Esophagus (tissue), 2 donors: ENCODE measurements at regions not wholly inside any gene's neighbourhood (a gene's known extent, or its start where the extent isn't known, plus 50 kb on each side); places are given as distances from the start of the nearest gene placed in this dataset.

Experiments used
- H3K27ac ChIP-seq, 2 donors: one replicate each; pipeline ENCODE4 v1.5.1; 2013; ENCODE audit warnings: low read depth in 2 of 2, mild to moderate bottlenecking in 2 of 2, inconsistent platforms in 1 of 2, low read length in 1 of 2, moderate library complexity in 1 of 2
- H3K27me3 ChIP-seq, 2 donors: one replicate each; pipeline ENCODE4 v1.6.1; 2013; ENCODE audit warnings: low read length in 2 of 2, control low read depth in 1 of 2, mild to moderate bottlenecking in 1 of 2; ENCODE audit not compliant: insufficient read depth in 2 of 2, control insufficient read depth in 1 of 2
- H3K36me3 ChIP-seq, 2 donors: one replicate each; pipeline ENCODE4 v1.6.1; 2013; ENCODE audit warnings: low read length in 1 of 2; ENCODE audit not compliant: control insufficient read depth in 2 of 2, insufficient read depth in 2 of 2
- H3K4me1 ChIP-seq, 2 donors: one replicate each; pipeline ENCODE4 v1.6.1; 2013; ENCODE audit warnings: low read length in 1 of 2; ENCODE audit not compliant: control insufficient read depth in 2 of 2, insufficient read depth in 2 of 2
- H3K4me3 ChIP-seq, 2 donors: one replicate each; pipeline ENCODE4 v1.5.1; 2013; ENCODE audit warnings: low read length in 2 of 2, mild to moderate bottlenecking in 2 of 2, low read depth in 1 of 2, moderate library complexity in 1 of 2
- H3K9me3 ChIP-seq, 2 donors: one replicate each; pipeline ENCODE4 v1.6.1; 2013; ENCODE audit warnings: mild to moderate bottlenecking in 2 of 2, low read depth in 1 of 2, low read length in 1 of 2, moderate library complexity in 1 of 2; ENCODE audit not compliant: control insufficient read depth in 2 of 2, insufficient read depth in 1 of 2
- WGBS, 2 donors: extraction: QIAGEN DNeasy Blood & Tissue Kit; methylation state at CpG; one replicate each; pipeline ENCODE4 v1.1.7; 2013; 5-methylcytosine and 5-hydroxymethylcytosine counted together
- donor health status: healthy with polysubstance abuse.
- donor health status: Bipolar disorder and iron deficiency.

DNA sequence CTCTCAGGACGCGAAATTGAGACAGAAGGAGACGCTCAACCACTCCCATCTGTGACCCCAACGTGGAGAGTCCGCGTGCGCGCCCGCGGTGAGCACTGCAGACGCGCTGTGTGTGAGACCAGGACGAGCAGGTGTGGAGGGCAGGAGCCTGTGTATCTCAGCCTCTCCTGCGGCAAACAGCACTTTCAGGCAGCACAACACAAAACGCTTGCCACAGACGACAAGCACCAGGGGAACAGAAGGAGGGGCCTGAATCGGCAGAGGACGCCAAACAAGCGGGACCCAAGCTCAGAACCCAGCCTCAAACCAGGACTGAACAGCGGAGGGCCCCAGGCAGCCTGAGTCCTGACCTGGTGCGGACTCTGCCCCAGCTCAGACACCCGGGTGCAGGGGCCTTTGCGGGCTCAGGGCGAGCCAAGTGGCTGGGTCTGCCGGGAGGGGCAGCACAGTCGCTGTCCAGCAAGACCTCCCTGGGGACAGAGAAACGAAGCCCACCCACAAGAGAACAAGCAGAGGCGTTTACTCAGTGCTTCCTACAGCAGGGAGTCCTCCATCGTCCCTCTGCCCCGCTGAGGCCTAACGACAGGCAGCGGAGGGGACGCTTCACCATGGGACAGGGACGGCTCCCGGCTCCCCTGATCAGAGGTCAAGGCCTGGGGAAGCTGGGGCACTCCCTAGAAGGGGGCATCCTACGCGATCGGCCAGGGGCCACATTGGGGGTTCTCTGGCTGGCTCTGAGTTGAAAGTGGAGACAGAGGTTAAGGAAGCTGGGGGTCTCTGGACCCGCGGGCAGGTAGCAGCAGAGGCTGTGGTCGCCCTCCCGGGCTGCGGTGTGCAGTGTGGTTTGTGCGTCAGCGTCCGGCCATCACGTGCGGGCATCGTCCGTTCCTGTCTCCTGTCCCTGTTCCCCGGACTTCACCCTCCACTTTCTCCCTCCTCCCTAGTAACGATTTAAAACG lies 560.8 kb downstream of the BRD1 start:
- H3K27ac ChIP-seq: no peak overlapping the region
- H3K36me3 ChIP-seq: no peaks in the 10 kb centered on the region
- H3K4me3 ChIP-seq: no peak overlapping the region
- 54 to 58% methylated on average over 53 of the region's 53 CpGs for WGBS, 2 donors
- H3K4me1 ChIP-seq: no peaks in the 10 kb centered on the region
- peaks cover 3 to 5% of the 10 kb centered on the region in 2 donors for H3K9me3 ChIP-seq
- H3K27me3 ChIP-seq: no peaks in the 10 kb centered on the region

DNA sequence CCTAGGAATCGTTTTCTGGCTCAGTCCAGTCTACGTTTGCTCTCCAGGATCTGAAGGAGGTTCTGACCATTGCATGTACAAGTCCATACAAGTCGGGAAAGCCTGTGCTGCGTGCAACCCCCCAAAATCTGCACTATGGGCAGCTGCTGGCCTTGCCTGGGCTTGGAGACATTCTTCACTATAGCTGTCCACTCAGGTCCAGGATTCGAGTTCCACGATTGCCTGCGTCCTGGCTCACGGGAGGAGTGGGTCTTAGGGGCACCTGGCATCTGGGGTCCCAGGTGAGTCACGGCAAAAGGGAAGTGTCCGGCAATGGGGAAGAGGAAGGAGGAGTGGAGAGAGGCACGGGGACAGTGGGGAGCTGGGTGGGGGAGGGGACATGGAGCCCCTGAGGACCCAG lies 563.0 kb downstream of the BRD1 start:
- no peak overlapping the region for H3K4me3 ChIP-seq
- H3K27ac ChIP-seq: no peak overlapping the region
- H3K4me1 ChIP-seq: no peaks in the 10 kb centered on the region
- H3K27me3 ChIP-seq: no peaks in the 10 kb centered on the region
- WGBS, 2 donors: 76 to 78% methylated on average over 11 of the region's 11 CpGs
- no peaks in the 10 kb centered on the region for H3K36me3 ChIP-seq
- peaks cover 0 to 2% of the 10 kb centered on the region in 2 donors for H3K9me3 ChIP-seq

DNA sequence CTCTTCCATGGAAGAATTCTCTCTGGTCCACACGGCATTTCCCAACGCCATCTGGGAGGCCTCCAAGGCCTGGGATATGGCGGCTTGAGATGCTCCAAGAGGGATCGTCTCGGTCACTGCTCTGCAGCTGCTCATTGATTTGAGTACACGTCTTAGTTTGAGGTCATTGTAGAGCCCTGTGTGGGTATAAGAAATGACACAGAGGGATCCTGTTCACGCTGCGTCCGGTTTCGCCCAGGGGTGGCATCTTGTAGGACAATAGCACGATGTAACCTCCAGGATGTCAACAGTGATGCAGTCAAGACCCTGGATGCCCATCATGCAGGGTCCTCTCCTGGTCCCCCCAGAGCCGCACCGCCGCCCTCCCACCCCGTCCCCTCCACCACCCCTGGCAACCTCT lies 564.6 kb downstream of the BRD1 start:
- H3K36me3 ChIP-seq: no peaks in the 10 kb centered on the region
- no peaks in the 10 kb centered on the region for H3K9me3 ChIP-seq
- no peak overlapping the region for H3K4me3 ChIP-seq
- 91 to 93% methylated on average over 15 of the region's 15 CpGs for whole genome bisulfite sequencing, 2 donors
- H3K4me1 ChIP-seq: no peaks in the 10 kb centered on the region
- H3K27ac ChIP-seq: no peak overlapping the region
- no peaks in the 10 kb centered on the region for H3K27me3 ChIP-seq

DNA sequence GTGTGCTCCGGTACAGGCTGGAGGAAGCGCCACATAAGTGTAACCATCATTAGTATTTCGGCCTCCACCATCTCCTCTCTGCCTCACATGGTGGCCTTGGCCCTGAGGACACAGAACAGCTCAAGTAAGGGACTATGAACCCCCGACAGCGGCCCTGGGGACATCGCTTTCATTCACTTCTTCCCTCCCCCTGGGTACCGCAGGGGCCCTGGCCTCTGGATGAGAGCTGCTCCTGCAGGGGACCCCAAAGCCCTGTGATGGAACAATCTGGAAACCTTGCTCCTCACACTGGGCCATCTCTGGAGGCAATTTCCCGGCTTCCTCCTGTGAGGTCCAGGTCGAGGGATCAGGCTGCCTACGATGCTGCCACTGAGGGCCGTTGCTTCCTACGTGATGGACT lies 565.5 kb downstream of the BRD1 start:
- H3K36me3 ChIP-seq: no peaks in the 10 kb centered on the region
- no peaks in the 10 kb centered on the region for H3K27me3 ChIP-seq
- H3K27ac ChIP-seq: no peak overlapping the region
- H3K9me3 ChIP-seq: no peaks in the 10 kb centered on the region
- no peak overlapping the region for H3K4me3 ChIP-seq
- no peaks in the 10 kb centered on the region for H3K4me1 ChIP-seq
- WGBS, 2 donors: 82 to 84% methylated on average over 12 of the region's 12 CpGs

DNA sequence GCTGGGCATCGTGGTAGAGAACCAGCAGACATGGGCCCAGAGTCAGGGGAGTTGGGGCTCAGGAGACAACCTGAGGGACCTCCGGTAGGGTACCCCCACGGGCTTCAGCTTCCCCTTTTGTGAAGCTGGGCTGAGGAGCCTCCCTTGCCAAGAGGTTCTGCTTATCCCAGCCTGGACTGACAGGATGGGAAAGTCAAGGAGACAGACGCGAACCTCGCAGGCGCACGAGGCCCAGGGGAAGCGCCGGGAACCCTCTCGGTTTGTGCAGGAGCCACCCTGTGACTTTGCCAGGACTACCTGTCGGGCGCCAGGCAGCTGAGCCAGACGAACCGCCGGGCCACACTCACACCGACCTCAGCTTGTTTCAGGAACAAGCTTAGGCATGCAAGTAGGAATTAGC lies 566.1 kb downstream of the BRD1 start:
- 54 to 60% methylated on average over 17 of the region's 17 CpGs for WGBS, 2 donors
- no peaks in the 10 kb centered on the region for H3K9me3 ChIP-seq
- H3K27ac ChIP-seq: no peak overlapping the region
- no peak overlapping the region for H3K4me3 ChIP-seq
- no peaks in the 10 kb centered on the region for H3K27me3 ChIP-seq
- H3K36me3 ChIP-seq: no peaks in the 10 kb centered on the region
- no peaks in the 10 kb centered on the region for H3K4me1 ChIP-seq

DNA sequence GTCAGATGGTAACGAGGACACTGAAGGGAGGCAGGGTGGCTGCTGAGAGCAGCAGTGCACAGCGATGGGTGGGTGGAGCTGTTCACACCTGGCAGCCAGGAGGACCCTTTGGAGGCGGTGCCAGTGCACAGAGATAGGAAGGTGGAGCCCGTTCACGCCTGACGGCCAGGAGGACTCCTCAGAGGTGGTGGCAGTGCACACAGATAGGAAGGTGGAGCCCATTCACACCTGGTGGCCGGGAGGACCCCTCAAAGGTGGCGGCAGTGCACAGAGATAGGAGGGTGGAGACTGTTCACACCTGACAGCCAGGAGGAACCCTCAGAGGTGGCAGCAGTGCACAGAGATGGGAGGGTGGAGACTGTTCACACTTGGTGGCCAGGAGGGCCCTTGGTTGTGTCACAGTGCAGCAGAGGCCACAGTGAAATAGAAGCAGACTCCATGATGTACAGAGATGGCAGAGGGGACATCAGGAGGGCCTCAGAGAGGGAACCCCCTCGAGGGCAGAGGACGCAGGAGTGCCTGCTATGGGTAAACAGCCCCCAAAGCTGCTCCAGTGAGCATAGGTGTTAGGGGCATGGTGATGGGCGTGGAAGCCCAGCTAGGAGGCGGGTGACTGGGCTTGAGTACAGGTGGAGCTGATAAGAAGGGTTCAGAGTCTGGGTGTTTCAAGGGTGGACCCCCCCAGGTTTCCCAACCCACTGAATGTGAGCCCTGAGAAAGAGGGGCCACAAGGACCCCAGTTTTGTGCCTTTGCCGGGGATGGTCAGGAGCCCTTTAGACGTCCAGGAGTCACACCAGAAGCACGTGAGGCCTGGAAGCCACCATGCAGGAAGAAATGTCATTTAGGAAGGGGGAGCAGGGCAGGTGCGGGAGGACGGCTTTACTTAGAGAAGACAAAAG lies 566.7 kb downstream of the BRD1 start:
- no peaks in the 10 kb centered on the region for H3K9me3 ChIP-seq
- WGBS, 2 donors: 70 to 75% methylated on average over 17 of the region's 17 CpGs
- H3K27me3 ChIP-seq: no peaks in the 10 kb centered on the region
- H3K4me1 ChIP-seq: no peaks in the 10 kb centered on the region
- no peak overlapping the region for H3K27ac ChIP-seq
- H3K4me3 ChIP-seq: no peak overlapping the region
- H3K36me3 ChIP-seq: no peaks in the 10 kb centered on the region

DNA sequence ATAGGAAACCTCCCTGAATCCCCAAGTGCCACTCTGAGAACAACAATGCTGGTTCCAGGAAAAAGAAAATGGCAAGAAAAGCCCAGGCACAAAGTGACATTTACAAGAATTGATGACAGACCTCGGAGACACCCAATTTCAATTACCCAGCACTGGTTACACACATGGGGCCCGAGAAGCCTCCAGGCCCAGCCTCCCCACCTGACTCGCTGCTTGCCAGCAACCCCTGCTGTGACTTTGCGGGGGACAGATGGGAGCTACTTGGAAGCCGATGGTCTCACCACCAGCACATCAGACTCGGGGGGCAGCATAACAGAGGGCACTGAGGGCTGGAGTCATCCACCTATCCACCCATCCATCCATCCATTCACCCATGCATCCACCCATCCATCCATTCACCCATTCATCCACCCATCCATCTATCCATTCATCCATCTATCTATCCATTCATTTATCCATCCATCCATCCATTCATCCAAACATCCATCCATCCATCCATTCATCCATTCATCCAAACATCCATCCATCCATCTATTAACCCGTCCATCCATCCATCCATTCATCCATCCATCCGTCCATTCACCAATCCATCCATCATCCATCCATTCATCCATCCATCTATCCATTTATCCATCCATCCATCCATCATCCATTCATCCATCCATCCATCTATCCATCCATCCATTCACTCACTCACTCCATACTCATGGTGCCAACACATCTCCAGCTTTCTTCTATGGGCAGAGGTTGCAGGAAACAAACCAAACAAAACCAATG lies 567.6 kb downstream of the BRD1 start:
- WGBS, 2 donors: 83% methylated on average over 8 of the region's 8 CpGs
- Histone ChIP-seq H3K4me3 (no peak overlapping the region), H3K27me3 (no peaks in the 10 kb centered on the region), H3K4me1 (no peaks in the 10 kb centered on the region), H3K9me3 (no peaks in the 10 kb centered on the region), H3K27ac (no peak overlapping the region), H3K36me3 (no peaks in the 10 kb centered on the region)

DNA sequence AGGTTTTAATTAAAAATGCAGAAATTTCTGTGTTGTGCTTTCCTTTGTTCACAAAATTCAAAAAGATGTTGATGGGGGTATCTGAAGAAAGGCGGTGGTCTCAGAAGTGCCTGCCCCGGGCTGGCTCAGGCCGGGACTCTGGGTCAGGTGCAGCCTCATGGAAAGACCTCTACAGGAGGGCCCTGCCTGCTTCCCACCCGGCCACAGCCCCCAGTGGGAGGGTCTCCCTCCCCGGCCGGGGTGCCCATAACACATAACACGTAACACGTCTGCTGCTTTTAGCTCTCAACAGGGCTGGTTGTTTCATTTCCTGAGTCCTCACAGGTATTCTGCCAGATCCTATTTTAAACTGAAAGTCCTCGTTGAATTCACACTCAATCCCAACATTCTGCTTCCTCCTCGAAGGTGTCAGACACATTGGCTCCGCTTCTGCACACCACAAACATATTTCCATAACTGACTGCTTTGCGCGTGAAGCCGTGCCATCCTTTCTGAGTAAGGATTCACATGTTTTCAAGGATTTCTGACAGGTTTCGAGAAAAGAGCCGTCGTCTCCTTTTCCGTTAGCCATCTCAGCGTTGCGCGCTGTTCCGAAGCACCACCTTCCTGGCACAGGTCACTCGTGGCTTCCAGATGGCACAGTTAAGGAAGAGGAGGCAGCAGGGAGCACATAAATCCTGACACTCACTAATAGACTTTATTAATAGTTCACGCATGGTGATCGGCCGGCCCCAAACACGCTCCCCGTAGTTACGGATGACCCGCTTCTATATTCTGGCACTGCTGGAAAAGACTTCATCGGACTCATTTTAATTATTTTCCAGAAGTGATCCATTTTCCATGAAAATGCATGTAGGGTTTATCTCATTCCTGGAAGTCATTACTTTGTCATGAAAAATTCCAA lies 569.3 kb downstream of the BRD1 start:
- Histone ChIP-seq H3K9me3 (peaks cover 2 to 5% of the 10 kb centered on the region in 2 donors), H3K27ac (no peak overlapping the region), H3K4me1 (no peaks in the 10 kb centered on the region), H3K27me3 (no peaks in the 10 kb centered on the region), H3K36me3 (no peaks in the 10 kb centered on the region), H3K4me3 (no peak overlapping the region)
- 84 to 87% methylated on average over 31 of the region's 31 CpGs for WGBS, 2 donors
